ENCODE measurements at regions not wholly inside any gene's neighbourhood (a gene's known extent, or its start where the extent isn't known, plus 50 kb on each side); places are given as distances from the start of the nearest gene placed in this dataset.
A peak's percentile ranks its signal among the peaks of the same experiment; 100 is the strongest.

DNA sequence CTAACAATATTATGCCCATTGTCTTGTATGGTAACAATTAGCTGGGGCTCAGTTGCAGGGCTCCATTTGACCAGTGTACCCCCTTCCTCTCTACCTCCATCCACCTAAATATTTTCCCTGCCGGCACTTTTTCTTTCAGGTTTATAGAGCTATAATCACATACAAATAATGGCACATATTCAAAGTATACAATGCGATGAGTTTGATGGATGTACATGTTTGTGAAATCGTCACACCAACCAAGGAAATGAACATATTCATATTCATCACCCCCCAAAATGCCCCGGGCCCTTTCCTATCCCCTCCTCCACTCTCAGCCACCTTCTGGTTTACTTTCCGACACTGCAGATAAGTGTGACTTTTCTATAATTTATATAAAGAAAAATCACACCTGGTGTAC is 351.5 kb downstream of the GADD45G start:
- peaks cover 3 to 5% of the 10 kb centered on the region in 2 donors for H3K4me1 ChIP-seq
- H3K36me3 ChIP-seq, result no peaks in the 10 kb centered on the region
- DNase-seq (ENCODE audit: low spot score in 2 of 2), result no peak

DNA sequence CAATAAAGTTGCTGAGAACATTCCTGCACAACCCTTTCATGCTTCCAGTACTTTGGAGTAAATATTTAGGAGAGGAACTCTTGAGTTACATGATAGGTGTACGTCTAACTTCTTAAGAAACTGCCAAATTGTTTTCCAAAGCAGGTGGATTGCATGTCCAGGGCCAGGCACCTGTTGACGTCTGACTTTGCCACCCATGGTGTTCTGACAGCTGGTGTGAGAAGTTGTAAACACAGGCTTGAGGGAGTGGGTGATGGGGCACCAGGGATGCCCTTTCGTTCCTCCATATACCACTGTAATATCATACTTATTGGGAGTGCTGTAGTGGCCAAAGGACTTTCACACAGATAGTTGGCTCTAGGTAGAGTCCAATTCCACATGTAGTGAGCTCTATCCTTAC is 352.1 kb downstream of the GADD45G start:
- Histone ChIP-seq H3K9me3 (no peaks in the 10 kb centered on the region), H3K4me1 (peaks cover 3 to 5% of the 10 kb centered on the region in 2 donors), H3K27me3 (no peaks in the 10 kb centered on the region), H3K27ac (no peak overlapping the region), H3K36me3 (no peaks in the 10 kb centered on the region), H3K4me3 (no peak overlapping the region)
- TF ChIP-seq, protein P1, sequence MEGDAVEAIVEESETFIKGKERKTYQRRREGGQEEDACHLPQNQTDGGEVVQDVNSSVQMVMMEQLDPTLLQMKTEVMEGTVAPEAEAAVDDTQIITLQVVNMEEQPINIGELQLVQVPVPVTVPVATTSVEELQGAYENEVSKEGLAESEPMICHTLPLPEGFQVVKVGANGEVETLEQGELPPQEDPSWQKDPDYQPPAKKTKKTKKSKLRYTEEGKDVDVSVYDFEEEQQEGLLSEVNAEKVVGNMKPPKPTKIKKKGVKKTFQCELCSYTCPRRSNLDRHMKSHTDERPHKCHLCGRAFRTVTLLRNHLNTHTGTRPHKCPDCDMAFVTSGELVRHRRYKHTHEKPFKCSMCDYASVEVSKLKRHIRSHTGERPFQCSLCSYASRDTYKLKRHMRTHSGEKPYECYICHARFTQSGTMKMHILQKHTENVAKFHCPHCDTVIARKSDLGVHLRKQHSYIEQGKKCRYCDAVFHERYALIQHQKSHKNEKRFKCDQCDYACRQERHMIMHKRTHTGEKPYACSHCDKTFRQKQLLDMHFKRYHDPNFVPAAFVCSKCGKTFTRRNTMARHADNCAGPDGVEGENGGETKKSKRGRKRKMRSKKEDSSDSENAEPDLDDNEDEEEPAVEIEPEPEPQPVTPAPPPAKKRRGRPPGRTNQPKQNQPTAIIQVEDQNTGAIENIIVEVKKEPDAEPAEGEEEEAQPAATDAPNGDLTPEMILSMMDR (IDR thresholded peaks at IDR 0.05), result no peak
- intact Hi-C loops (cut with DNase I), result no loop called here
- DNase-seq (ENCODE audit: low spot score in 2 of 2), result no peak

More for the DNA sequence above, 351.5 kb downstream of the GADD45G start:
- intact Hi-C loops (cut with DNase I), result no loop called here
- Histone ChIP-seq H3K27ac (no peak overlapping the region), H3K4me3 (no peak overlapping the region), H3K9me3 (no peaks in the 10 kb centered on the region), H3K27me3 (no peaks in the 10 kb centered on the region)
- TF ChIP-seq, protein P1 (IDR thresholded peaks at IDR 0.05), result no peak

- H3K9me3 ChIP-seq, result no peaks in the 10 kb centered on the region
- no peak for DNase-seq (ENCODE audit: low spot score in 2 of 2)
- no peak overlapping the region for H3K27ac ChIP-seq
- H3K4me1 ChIP-seq, result peaks cover 3 to 5% of the 10 kb centered on the region in 2 donors
- H3K4me3 ChIP-seq, result no peak overlapping the region
- intact Hi-C loops (cut with DNase I), result no loop called here
- H3K27me3 ChIP-seq, result no peaks in the 10 kb centered on the region
- TF ChIP-seq, protein P1 (IDR thresholded peaks at IDR 0.05), result no peak
- H3K36me3 ChIP-seq, result no peaks in the 10 kb centered on the region
These were observed 353.3 kb downstream of the GADD45G start for GRCh38 chr9:89958086-89958485.

- H3K27me3 ChIP-seq, result no peaks in the 10 kb centered on the region
- no peak for DNase-seq (ENCODE audit: low spot score in 2 of 2)
- H3K9me3 ChIP-seq, result no peaks in the 10 kb centered on the region
- intact Hi-C loops (cut with DNase I), result no loop called here
- TF ChIP-seq, protein P1 (IDR thresholded peaks at IDR 0.05), result no peak
- peak overlapping the region in 1 of 2 donors; percentile 18 for H3K4me3 ChIP-seq
- no peaks in the 10 kb centered on the region for H3K36me3 ChIP-seq
- H3K4me1 ChIP-seq, result no peaks in the 10 kb centered on the region
- H3K27ac ChIP-seq, result no peak overlapping the region
These were observed 357.0 kb downstream of the GADD45G start for GRCh38 chr9:89961616-89962341.

DNA sequence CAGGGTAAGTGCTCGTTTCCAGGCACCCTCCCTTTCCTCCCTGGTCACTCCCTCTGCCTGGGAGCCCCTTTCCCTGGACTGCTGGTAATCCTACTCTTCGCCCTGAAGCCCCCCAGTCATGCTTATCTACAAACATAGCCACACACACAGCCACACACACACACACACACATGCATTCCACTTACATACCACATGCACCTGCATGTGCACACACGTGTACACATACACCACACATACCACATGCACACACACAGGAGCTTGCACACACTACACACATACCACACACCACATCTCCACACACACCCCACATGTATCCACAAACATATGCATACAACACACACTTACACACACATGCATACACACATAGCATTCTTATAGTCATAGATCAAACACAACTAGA is 358.5 kb downstream of the GADD45G start:
- intact Hi-C loops (cut with DNase I), result no loop called here
- Histone ChIP-seq H3K4me1 (no peaks in the 10 kb centered on the region), H3K27me3 (no peaks in the 10 kb centered on the region), H3K36me3 (no peaks in the 10 kb centered on the region), H3K27ac (no peak overlapping the region), H3K4me3 (no peak overlapping the region), H3K9me3 (no peaks in the 10 kb centered on the region)
- no peak for DNase-seq (ENCODE audit: low spot score in 2 of 2)
- TF ChIP-seq, protein P1 (IDR thresholded peaks at IDR 0.05), result no peak

Measured in ascending aorta (tissue), 2 donors.